Activated naive CD4-positive, alpha-beta T cell treated with anti-CD3 and anti-CD28 coated beads, Interleukin-2, amount 50 U/mL, for 72 hours (primary cell): ENCODE measurements at regions not wholly inside any gene's neighbourhood (a gene's known extent, or its start where the extent isn't known, plus 50 kb on each side); places are given as distances from the start of the nearest gene placed in this dataset.

Source experiments
- ATAC-seq, 2 donors: fragments of 150-1000 bp; cut with Tn5 transposase; 2 replicates each; pipeline ENCODE4 v1.10.0; 2021; ENCODE audit warnings: mild to moderate bottlenecking in 2 of 2, moderate library complexity in 2 of 2
- DNase-seq, 2 donors: peaks; one replicate each; pipeline ENCODE4 v3.0.0; 2021 to 2022; ENCODE audit warnings: low spot score in 2 of 2
- H3K27ac Mint-ChIP-seq, 2 donors: one replicate each; pipeline ENCODE4 v1.8.0; 2022; ENCODE audit warnings: mild to moderate bottlenecking in 2 of 2, mixed read lengths in 2 of 2
- H3K36me3 Mint-ChIP-seq, 2 donors: one replicate each; pipeline ENCODE4 v1.8.0; 2022; ENCODE audit warnings: mixed read lengths in 2 of 2
- H3K9me3 Mint-ChIP-seq, 2 donors: one replicate each; pipeline ENCODE4 v1.8.0; 2022; ENCODE audit warnings: mixed read lengths in 2 of 2

DNA sequence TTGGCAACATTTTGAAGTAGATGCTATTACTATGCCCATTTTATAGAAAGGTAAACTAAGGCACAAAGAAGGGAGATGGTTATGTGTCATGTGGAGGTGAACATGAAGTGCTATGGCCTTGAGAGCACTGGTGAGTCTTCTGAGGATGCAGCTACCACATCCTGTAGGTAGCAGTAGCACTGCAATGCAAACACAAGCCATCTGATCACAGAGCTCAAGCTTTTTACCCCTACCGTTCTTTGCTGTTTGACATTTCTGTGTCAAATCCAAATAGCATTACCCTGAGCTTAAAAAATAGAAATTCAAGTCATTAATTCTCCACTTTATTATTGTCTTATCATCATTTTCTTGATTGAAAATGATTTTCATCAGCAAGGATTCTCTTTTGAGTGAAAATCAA lies 382.9 kb downstream of the KCTD12 start:
- Mint-ChIP-seq H3K9me3 (no peaks in the 10 kb centered on the region), H3K27ac (no peak overlapping the region), H3K36me3 (no peaks in the 10 kb centered on the region)
- no peak for ATAC-seq
- DNase-seq = no peak

DNA sequence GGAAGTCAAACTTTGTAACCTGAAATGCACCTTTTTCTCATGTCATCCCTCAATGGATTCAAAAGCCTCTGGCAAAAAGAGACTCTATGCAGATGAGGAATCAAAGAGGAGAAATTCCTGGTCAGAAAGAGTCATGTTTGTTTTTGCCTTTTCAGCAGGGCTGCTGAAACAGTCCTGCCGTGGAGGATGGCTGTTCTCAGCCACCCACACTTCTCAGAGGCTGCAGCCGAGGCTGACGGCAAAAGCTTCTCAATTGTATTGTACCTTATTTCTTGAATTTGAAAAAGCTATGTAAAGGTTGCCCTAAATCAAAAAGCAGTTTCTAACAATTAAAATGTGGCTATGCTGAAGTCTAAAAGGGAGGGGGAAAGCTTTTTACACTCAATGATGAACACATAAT lies 385.3 kb downstream of the KCTD12 start:
- Mint-ChIP-seq H3K27ac (no peak overlapping the region), H3K36me3 (no peaks in the 10 kb centered on the region), H3K9me3 (no peaks in the 10 kb centered on the region)
- ATAC-seq (no peak), DNase-seq (no peak)

DNA sequence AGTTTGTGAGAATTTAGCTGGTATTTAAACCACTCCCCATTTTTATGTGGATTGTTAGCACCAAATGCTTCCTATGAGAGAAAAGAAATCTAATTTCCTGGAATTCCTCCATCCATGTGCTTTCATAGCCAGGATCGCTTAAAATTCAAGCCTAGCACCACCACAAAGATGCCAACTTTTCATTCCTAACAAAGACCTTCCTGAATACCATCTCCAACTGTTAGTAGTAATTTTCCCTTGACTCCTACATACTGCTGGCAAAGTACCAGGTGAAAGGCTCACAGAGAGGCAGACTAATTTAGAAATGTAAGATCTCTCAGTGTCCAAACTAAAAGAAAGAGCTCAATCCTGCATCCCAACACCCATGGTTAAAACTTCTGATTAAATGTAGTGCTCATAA lies 386.3 kb downstream of the KCTD12 start:
- no peaks in the 10 kb centered on the region for H3K9me3 Mint-ChIP-seq
- ATAC-seq (no peak), DNase-seq (no peak)
- H3K36me3 Mint-ChIP-seq = no peaks in the 10 kb centered on the region
- no peak overlapping the region for H3K27ac Mint-ChIP-seq

DNA sequence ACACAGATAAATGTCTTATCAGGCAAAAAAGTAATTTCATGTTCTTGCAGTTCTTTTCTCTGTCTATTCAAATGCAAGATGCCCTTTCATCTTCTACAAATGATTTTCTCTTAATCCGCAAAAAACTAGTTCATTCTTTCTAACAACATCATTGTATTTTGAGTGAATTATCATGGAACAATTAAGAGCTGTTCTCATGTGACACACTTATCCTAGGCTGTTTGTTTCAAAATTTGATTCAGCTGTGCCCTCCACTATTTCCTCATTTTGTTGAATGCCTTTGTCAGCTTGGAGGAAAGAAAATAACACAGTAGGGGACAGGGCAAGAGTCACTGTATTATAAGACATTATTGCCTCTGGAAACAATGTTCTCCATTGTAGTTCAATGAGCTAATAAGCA lies 396.9 kb downstream of the KCTD12 start:
- no peak for ATAC-seq
- H3K9me3 Mint-ChIP-seq = no peaks in the 10 kb centered on the region
- H3K36me3 Mint-ChIP-seq = no peaks in the 10 kb centered on the region
- H3K27ac Mint-ChIP-seq = no peak overlapping the region
- no peak for DNase-seq

DNA sequence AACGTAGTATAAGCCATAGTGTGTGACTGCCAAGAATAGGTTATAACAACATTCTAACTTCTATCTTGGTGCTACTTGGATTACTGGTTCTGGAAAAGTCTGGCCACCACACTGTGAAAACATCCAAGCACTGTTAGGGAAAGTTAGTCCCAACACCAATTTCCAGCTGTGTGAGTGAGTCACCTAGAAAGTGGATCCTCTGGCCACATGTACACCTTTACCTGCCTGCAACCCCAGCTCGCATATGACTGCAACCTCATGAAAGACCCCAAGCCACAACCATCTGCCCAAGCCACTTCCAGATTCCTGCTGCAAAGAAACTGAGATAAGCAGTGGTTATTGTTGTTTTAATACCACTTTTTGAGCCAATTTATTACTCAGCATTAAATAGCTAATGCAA lies 404.5 kb downstream of the KCTD12 start:
- Mint-ChIP-seq H3K27ac (no peak overlapping the region), H3K36me3 (no peaks in the 10 kb centered on the region), H3K9me3 (no peaks in the 10 kb centered on the region)
- ATAC-seq (no peak), DNase-seq (no peak)

DNA sequence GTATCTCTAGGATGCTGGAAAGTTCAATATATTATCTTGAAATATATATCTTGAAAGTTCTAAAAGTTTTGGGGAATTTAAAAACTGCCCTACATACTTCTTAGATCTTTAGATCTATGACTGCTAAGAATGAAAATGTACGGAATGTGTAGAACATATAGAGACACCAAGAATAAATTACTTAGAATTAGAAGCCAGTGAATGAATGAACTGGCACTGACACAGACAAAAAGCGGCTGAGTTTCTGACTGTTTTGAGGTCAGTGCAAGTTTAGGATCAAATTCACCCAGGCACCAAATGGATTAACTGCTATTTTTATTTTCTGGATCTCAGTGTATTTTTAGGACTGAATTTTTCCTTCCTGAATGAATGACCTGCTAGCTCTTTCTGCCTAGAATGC lies 411.2 kb downstream of the KCTD12 start:
- Mint-ChIP-seq H3K36me3 (no peaks in the 10 kb centered on the region), H3K9me3 (no peaks in the 10 kb centered on the region), H3K27ac (no peak overlapping the region)
- DNase-seq = no peak
- ATAC-seq = no peak

DNA sequence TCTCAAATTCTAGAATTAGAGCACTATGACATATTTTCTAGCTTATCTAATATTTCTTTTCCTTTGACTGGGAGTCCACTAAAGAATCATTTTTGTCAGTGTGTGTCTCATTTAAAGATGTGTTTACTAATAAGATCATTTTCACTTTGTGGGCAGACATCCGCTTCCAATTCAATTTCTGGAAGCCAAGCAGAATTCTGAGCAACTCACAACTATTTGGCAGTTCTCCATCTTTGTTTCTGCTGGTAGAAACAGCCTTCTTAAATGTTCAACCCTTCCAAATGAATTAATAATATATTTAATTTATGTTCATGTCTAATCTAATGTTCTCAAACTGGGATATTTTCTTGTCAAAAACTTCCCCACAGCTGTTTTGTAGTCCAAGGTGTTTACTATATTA lies 411.8 kb downstream of the KCTD12 start:
- no peaks in the 10 kb centered on the region for H3K36me3 Mint-ChIP-seq
- no peaks in the 10 kb centered on the region for H3K9me3 Mint-ChIP-seq
- ATAC-seq (no peak), DNase-seq (no peak)
- H3K27ac Mint-ChIP-seq = no peak overlapping the region

DNA sequence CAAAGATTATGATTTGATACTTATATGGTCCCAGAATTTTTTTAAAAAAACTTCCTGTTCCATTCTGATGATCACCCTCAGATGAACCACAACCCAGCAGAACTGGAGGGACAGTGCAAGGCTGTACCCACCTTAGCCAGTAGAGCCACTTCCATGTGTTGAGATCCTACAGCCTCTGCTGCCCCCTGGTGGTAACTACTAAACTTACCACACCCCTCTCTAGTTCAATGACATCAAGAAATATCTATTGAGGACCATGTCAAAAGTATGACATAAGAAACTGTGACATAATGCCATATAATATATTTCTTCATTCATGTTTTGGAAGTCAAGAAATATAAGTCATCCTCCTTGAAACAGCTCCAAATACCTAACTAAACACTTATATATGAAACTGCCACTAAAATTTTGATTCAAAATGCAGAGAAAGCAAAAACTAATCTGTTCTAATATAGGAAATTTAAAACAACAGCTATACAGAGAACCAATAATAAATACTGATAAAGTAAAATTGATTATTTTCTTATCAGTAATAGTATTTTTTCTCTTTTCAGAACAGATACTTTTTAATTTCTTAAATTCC lies 412.6 kb downstream of the KCTD12 start:
- ATAC-seq = peak; percentile 87 to 99
- DNase-seq = peak in 1 of 2 donors; percentile 72
- no peaks in the 10 kb centered on the region for H3K36me3 Mint-ChIP-seq
- H3K9me3 Mint-ChIP-seq = no peaks in the 10 kb centered on the region
- peak overlapping the region in 1 of 2 donors; percentile 56 for H3K27ac Mint-ChIP-seq

DNA sequence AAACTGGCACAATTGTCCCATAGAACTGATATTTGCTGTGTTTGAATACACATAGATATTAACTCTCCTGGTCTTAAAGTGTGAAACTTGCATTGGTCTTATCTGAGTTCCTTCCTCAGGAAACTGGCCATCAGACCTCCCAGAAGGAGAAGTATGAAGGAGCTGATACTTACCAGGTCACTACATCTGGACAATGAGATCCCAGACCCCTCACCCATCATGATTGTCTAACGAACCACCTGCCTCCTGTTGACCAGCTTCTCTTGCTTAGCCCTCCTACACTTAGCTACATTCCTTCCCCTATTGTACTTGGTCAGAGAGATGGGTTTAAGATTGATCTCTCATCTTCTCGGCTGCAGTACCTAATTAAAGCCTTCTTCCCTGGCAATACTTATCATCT lies 413.3 kb downstream of the KCTD12 start:
- H3K27ac Mint-ChIP-seq = no peak overlapping the region
- no peaks in the 10 kb centered on the region for H3K9me3 Mint-ChIP-seq
- H3K36me3 Mint-ChIP-seq = no peaks in the 10 kb centered on the region
- DNase-seq (no peak), ATAC-seq (no peak)

DNA sequence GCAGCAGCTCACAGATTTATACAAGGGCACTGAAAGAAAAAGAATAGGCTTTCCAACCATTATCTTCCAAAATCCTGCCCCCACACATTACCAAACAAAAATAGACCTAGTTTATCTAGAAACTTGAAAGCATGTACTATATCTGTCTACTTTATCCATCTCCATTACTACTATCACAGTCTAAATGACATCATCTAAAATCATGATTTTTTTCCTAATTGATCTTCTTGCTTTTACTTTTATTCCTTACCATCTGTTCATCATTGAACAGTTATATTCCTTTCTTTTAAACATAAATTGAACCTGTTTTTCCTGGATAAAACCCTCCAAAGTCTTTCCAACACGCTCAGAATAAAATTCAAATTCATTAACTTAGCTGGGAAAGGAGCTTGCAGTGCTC lies 414.7 kb downstream of the KCTD12 start:
- Mint-ChIP-seq H3K36me3 (no peaks in the 10 kb centered on the region), H3K27ac (no peak overlapping the region), H3K9me3 (no peaks in the 10 kb centered on the region)
- DNase-seq (no peak), ATAC-seq (no peak)

DNA sequence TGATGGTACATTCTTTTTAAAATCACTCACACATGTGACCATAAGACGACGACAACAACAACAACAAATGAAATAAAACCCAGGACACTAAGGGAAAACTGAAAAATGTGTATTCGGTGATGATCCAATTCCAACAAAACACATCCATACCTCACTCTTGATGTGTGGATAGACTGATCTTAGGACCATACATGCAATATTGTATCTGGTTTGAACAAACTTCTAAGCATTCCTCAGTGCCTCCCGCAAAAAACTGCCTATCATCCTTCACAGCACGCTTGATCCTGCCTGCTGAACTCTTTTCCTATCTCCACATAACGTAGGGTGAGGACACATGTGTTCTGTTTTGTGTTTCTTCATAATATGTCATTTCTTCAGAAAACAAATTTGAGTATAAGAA lies 415.2 kb downstream of the KCTD12 start:
- DNase-seq = no peak
- Mint-ChIP-seq H3K9me3 (no peaks in the 10 kb centered on the region), H3K27ac (no peak overlapping the region), H3K36me3 (no peaks in the 10 kb centered on the region)
- ATAC-seq = no peak

DNA sequence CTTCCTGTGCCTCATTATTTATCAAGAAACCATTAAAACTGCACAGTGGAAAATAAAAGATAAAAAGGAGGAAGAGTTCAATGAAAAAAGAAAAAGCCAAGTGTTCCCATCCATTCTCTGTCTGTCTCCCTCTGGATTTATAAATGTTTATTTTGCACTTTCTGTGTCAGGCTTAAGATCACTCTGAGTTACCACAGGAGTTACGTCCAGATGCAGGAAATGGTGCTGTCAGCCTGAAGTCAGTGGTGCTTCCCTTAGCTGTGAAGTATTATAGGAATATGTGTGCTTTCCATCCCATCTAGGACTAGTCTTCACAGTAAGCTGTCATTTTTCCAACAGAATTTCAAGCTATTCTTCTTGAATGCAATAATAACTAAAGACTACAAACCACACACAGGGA lies 420.2 kb downstream of the KCTD12 start:
- H3K27ac Mint-ChIP-seq = no peak overlapping the region
- H3K36me3 Mint-ChIP-seq = no peaks in the 10 kb centered on the region
- DNase-seq = no peak
- no peaks in the 10 kb centered on the region for H3K9me3 Mint-ChIP-seq
- ATAC-seq = no peak

DNA sequence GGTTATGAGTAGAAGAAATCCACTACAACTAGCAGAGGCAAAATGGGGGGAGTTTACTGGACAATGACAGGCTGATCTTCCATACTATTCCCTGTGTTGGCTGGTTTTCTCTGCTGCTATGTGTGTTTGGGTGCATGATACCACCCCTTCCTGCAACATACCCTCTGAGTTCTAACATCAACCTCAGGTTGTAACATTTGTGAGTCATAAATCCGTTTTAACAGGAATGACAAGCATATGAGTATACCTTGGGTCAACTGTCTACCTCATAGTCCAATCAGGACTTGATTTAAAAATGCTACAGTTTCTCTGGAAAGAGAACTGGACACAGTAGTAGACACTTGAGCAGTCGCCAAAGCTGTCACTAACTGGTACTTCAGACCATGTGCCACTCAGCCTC lies 422.9 kb downstream of the KCTD12 start:
- no peak for DNase-seq
- H3K27ac Mint-ChIP-seq = no peak overlapping the region
- no peaks in the 10 kb centered on the region for H3K36me3 Mint-ChIP-seq
- no peaks in the 10 kb centered on the region for H3K9me3 Mint-ChIP-seq
- ATAC-seq = no peak

DNA sequence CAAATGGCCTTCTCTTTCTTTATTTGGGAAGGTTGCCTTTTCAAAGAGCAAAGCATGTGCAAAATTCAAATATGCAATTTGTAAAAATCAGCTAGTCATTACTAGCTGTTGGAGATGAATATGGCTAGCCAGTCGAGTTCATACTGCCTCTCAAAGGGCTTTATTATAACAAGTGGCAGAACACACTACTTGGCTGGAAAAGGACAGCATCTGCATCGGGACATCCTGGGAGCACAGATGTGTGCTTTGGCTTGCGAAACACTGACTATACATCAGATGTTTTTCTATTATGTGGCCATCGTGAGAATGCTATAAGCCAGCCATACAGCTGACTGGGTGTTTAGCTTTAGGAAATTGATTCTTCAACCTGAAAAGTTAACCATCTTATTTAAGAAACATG lies 424.2 kb downstream of the KCTD12 start:
- DNase-seq = no peak
- H3K27ac Mint-ChIP-seq = no peak overlapping the region
- ATAC-seq = no peak
- no peaks in the 10 kb centered on the region for H3K36me3 Mint-ChIP-seq
- H3K9me3 Mint-ChIP-seq = no peaks in the 10 kb centered on the region

DNA sequence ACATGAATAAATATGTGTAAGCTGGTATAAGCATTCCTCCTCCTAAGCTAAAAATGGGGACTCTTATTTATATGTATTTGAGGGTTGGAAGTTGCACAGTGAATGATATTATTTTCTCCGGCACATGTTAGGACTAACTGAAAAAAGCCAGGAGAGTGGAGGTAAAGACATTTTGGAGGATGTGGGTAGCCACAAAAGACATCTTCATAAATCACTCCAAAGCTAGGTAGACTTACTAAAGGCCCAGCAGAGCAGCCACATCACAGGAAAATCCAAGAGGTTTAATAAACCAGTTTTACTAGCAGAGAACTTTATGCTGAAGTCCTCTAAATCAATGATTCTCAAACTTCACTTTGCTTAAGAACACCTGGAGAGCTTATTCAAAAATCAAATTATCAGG lies 424.7 kb downstream of the KCTD12 start:
- Mint-ChIP-seq H3K27ac (no peak overlapping the region), H3K9me3 (no peaks in the 10 kb centered on the region), H3K36me3 (no peaks in the 10 kb centered on the region)
- DNase-seq = no peak
- ATAC-seq = no peak

DNA sequence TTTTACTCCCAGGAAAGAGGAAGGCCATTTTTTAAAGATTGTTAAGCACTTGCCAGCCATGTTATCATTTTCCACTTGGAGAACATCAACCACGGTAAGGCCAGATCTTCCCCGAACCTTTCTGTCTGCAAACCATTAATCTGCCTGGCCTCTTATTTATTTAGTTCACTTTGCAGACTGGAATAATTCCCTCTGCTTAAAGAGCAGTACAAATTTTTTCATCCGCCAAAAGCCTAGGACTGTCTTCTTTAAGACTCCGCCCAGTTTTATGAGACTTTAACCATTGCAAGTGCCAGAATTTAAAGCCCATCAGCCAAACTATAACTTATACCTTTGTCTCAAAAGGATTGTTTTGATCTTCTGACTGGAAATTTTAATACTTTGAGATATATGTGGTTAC lies 426.3 kb downstream of the KCTD12 start:
- H3K9me3 Mint-ChIP-seq = no peaks in the 10 kb centered on the region

DNA sequence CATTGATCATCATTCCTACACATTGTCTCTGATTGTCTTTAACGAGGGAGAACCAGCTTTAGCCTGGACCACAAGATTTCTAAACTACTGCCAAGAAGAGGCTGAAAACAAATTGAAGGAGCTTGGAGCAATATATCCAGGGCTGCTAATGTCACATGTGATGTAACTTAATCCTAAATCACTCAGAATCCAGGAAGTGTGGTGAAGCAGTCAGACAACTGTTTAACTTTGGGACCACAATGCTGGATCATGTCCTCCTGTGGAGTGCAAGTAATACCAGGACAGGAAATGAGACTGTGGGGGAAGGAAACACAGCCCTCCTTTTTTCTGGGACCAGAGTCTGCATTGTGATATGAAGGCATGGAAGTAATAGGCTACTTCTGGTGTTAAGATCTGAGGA lies 430.2 kb downstream of the KCTD12 start:
- Mint-ChIP-seq H3K36me3 (peaks cover 4 to 5% of the 10 kb centered on the region in 2 donors), H3K27ac (no peak overlapping the region), H3K9me3 (peaks cover 6 to 9% of the 10 kb centered on the region in 2 donors)
- DNase-seq = no peak
- ATAC-seq = no peak

More for the DNA sequence above, 426.3 kb downstream of the KCTD12 start:
- Mint-ChIP-seq H3K27ac (no peak overlapping the region), H3K36me3 (no peaks in the 10 kb centered on the region)
- DNase-seq = no peak
- ATAC-seq = no peak

DNA sequence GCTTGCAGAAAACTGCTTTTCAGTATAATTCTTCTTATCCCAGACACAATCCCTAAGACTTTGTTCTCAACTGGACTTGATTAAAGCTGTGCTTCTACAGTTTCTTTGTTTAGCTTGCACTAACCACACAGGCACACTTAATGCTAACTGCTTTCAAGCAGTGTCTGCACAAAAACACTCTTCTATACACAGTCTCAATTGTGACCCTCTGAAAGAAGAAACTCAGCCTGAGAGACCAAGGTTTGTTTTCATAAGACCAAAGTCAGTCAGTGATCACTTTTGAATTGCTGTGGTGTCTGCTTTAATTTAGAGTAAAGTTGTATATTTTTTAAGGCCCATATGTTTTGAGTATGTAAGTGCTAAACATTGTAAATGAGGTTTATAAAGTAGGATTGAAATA lies 431.2 kb downstream of the KCTD12 start:
- DNase-seq = no peak
- ATAC-seq = no peak
- peaks cover 9 to 12% of the 10 kb centered on the region in 2 donors for H3K9me3 Mint-ChIP-seq
- H3K36me3 Mint-ChIP-seq = peaks cover 6 to 7% of the 10 kb centered on the region in 2 donors
- no peak overlapping the region for H3K27ac Mint-ChIP-seq

DNA sequence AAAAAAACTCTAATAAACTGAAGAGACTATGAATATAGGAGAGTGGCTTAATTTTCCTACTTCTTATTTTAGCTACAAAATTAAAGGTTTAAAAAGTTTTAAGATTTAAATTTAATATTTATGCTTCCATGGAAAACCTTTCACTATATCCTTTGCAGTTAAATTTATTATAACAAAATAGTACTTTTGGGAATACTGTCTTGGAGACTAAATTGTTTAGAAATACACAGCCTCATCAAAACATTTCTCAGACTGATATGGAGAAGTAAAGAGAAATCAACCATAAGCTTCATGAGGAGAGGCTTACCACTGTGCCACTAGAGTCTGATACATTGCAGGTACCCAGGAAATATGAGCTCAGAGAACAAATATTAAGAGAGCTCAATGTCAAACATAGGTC lies 436.5 kb downstream of the KCTD12 start:
- ATAC-seq (no peak), DNase-seq (no peak)
- H3K36me3 Mint-ChIP-seq = peaks cover 6 to 7% of the 10 kb centered on the region in 2 donors
- H3K9me3 Mint-ChIP-seq = peaks cover 9 to 16% of the 10 kb centered on the region in 2 donors
- no peak overlapping the region for H3K27ac Mint-ChIP-seq
